NCI-H2196 (cell line): ENCODE measurements at regions not wholly inside any gene's neighbourhood (a gene's known extent, or its start where the extent isn't known, plus 50 kb on each side); places are given as distances from the start of the nearest gene placed in this dataset.
"Not testable (repeated sequence)": the region's sequence is repeated elsewhere in the genome, so short reads cannot be mapped to it uniquely, and the experiment has no call there.

Source experiments
- DNase-seq: peaks from one replicate; lab custom pipeline; 2025; ENCODE audit not compliant: unreplicated experiment; lab: John Stamatoyannopoulos, UW

DNA sequence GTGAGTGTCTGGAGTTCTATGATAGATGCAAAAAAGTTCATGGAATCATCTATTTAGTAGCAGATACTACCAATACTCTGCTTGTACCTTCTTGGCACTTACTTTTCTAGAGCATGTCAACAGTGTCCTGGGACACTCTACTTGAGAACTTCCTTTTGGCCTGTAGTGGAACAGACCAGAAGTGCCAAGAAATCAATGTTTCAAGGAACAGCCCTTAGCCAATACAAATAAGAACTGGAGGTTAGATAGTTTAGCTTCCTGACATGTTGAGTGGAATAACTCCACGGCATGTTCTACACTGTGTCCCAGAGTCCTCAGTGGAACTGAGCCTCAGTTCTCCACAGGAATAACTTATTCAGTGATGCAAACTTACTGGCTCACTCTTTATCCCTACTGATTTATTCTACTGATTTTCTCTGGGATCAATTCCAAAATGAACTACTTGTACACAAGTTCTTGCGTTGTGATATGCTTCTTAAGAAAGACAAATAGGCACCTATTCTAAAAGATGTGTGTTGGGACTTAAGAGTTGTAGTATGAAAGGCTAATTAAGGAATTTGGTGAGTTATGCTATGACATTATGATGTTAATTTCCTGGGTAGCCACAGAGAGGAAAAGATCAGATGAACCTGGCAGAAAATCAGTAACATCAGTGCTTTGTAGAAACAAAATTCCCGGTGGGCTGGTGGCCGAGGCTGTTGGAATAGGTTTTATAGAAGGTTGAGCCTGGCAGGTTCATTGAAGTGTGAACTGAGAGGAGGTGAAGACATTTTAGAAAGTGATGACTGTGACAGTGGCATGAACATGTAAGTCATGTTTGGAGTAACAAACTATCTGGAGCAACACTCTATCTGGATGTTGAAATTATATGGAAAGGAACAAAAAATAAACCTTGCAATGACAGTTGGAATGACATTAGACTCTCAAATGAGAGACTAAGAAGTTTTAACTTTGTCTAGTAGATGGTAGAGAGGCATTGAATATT, 101.8 kb upstream of the RBMS3 start:
- no peak for DNase-seq

DNA sequence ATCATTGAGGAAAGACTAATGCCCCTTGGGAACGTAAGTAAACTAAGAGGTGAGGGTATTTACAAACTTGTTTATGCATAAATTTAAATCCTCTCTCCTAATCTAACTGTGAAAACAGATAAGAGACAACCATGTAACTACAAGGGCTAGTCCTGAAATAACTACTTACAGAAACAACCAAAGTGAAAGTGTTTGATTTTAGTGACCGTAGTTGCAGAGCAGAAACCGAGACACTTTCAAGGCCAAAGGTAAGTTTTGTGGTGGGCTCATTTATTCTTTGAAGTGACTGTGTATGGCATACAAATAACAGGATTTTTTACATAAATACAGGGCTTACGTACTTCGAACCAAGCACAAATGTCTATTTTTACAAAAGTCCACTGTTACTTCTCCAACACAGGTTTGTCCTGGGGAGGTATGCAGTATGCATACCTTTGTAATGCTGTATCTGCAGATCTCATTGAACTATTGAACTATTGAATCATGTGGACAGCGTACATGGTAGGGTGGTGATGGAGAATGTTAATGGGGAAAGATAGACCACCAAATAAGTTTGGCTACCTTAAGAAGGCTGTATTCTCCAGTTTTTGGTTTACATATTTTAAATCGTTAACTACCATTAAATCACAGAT, 99.6 kb upstream of the RBMS3 start:
- no peak for DNase-seq

DNA sequence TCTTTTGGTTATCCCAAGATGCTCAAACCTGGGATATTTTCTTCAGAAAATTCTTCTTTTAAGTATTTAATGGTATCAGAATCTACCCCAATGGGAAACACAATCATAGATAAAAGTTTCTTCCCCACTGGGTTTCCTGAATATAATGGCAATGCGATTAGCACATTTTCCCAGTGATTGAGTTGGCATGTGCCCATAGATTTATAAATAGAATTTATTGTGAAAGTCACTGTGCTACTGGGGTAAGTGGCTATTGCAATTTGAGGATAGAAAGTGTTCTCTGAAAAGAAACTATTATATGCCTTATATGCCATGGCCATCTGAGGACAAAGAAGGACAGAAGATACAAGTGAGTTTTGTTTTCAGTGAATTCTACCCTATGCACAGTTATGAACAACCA, 99.0 kb upstream of the RBMS3 start:
- no peak for DNase-seq

DNA sequence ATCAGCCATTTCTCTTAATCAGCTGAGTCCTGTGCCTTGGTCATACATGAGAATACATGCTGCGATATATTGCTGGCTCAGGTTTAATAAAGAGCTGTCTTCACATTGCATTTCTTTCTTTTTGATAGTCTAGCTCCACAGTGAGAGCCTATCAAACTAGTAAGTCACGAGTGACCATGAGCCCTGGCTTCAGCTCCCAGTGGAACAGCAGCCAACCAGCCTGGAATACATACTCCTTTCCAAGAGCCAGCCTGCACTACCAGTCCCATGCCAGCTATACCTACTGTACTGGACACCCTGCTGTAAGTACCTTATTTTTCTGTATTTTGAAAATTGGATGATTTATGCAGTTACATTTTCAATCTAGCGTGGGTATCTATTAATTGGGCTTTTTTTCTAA, 98.0 kb upstream of the RBMS3 start:
- not testable (repeated sequence) for DNase-seq

DNA sequence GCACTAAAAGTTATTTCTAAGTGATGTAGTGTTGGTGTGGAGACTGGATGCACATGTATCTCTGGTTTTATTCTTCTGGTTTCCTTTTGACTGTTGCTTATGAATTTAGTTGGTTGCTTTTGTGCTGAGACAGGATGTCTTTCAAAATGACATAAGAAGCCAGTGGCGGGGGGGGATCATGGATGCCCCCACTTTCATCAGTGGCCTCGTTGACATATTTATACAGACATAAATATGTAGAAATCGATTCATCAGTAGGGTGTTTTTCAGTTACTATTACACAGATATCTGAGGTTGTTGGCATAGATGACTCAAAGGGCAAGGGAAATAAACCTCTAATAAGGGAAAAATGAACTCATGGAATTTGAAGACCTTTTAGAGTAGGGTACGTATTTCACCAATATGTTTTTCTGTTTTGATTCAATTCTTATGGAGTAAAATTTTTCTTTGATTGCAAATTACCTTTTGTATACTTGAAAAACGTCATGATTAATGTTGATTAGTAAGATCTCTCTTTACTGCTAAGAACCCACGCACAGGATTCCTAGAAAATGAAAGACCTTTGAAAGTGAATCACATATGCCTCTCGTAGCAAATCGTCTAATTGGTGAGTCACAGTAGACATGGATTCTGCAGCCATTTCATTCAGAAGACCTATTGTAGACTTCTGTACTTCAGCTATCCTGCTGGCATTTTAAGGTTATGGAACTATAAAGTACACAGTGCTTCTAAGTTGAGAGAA, 97.4 kb upstream of the RBMS3 start:
- DNase-seq, result no peak

DNA sequence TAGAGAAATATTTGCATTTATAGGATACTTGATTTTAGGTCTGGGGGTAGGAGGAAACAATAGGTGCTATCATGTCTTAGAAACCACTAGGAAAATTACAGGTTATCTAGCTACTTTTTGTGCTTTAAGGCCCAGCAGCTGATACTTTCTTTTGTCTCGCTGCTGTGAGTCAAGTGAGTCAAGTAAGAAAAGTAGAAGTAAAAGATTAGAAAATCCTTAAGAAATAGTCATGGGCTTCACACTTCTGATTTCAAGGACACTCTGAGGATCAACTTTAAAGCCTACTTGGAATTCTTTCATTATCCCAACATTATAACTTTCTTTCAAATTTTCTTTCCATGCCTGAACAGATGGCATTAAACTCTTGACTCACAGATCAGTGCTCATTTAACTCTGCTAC, 95.2 kb upstream of the RBMS3 start:
- DNase-seq, result no peak

DNA sequence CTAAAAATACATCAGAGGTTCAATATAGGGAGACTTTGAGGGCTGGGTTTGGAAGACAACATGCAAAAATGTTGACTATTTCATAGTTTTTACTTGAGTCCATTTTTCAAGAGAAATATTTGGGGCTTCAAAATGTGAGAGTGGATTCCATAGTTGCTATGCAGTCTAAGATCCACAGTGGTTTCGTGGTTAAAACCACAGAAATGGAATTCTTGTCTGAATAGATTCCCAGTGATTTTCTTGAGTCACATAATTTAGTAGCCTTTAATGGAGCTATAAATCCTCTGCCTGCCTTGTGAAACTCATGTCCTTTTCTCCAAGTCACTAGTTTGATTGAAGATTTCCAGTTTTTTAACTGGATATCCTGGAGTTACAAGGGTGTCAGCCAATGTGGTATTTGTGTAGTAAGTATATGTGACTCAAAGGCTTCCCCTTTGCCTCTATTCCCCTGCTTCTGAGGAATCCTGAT, 94.7 kb upstream of the RBMS3 start:
- no peak for DNase-seq

DNA sequence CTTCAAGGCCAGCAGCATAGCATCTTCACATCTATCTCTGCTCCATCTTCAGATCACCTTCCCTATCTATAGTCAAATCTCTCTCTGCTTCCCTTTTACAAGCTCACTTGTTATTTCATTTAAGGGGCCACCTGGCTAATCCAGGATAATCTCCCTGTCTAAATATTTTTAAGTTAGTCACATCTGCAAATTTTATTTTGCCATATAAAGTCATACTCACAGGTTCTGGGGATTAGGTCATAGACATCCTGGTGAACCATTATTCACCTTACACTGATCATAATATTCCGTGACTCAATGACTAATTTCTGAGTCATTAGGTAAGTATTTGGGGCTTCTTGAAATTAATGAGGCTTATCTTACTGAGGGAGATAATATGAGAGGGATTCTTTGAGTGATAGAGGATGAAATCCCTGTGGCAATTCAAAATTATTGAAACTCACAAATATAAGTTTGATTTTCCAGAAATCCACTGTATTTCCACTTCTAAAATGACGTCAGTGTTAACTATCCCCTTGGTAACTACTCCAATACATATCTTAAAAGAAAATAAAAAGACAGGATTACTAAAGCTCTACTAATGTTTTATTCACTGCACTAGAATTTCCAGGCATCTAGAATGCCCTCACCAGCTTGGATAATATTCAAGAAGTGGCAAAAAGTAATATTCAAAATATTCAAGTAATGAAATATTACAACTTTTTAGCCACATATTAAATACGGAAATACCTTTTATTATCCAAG, 93.7 kb upstream of the RBMS3 start:
- DNase-seq, result no peak

DNA sequence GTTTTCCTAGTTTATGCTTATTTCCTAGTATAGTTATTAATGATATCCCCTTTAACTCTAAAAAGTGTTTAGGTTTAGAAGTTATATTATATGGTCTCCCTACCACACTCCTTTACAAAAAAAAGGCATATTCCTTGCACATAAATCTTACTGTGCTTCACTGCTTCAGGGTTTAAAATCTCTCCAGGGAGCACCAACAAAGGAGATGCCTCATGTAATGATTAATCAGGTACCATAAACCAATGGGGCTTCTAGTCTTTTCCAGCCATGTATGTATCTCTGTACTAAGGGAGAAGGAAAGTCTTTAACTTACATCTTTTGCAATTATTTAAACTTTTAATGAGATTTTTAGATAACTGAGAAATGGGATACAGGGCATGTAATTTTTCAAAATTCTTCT, 91.5 kb upstream of the RBMS3 start:
- DNase-seq, result no peak

DNA sequence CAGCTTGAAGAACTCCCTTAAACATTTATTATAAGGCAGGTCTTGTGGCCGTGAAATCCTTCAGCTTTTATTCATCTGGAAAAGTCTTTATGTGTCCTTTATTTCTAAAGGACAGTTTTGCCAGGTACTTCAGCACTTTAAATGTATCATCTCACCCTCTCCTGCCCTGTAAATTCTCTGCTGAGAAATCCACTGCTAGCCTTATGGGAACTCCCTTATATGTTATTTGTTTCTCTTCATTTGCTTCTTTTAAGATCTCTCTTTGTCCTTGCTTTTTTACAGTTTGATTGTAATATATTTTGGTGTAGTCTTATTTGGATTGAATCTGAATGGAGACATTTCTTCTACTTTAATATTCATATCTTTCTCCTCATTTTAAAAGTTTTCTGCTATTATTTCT, 86.7 kb upstream of the RBMS3 start:
- no peak for DNase-seq

DNA sequence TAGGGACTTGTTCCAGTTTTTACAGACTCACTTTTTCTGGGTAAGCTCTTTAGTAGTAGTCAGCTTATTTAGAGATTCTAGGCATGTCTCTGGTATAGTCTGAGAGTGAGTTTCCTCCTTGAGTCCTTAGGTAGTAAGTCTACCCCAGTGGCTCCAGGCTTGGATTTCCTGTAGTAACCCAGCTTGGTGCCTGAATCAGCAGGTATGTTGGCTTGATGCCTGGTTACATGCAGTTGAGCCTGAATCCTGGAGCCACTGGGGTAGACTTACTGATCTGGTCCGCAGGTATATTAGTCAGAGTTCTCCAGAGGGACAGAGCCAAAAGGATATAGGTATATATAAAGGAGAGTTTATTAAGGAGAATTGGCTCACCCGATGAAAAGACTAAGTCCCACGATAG, 85.8 kb upstream of the RBMS3 start:
- DNase-seq, result no peak

DNA sequence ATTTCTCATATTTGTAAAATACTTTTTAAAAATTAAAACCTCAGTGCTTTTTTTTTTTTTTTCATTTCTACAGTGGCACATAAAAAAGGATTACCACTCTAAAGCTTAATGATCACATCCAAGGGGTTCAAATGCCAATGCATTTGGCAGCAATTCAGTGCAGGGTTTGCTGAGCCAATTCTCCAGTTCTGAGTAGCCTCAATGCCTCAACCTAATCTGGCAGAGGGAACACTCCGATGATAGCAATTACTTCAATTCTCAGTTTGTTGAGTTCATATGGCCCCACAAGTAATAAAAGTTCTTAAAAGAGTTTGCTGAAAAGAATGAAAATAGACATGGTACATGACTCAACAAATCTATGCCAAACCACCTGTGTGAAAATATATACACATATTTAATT, 79.3 kb upstream of the RBMS3 start:
- no peak for DNase-seq

DNA sequence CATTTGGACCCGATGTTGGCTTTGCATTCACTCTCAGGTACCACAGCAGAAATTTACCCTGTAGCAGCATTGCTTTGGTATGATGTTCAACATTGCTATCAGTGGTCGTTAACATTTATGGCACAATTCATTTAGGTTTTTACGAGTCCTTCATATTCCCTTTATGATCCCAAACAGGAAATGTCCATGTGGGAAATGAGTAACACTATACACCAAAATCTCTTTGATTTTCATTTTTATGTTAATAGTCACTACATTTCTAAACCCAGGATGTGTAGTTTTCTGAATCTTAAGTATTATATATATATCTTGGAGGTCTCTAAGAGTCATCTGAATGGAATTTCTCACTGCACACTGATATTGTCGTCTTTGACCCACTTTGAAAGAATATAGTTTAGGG, 78.5 kb upstream of the RBMS3 start:
- no peak for DNase-seq

DNA sequence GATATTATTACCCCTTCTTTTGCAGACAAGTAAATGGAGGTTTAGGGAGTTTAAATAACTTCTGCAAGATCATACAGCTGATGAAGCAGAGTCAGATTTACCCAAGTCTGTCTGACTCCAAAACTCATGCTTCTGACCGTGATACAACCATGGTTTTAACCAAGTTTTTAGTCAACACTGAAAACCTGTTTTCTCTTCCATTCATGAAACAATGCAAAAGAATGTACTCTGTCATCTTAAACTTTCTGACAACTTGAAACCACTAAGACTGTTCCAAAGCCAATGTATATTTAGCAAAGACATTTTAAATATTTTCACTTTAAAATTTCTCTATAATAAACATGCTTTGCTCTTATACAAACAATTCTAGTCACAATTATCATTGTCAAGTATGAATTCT, 77.0 kb upstream of the RBMS3 start:
- no peak for DNase-seq

DNA sequence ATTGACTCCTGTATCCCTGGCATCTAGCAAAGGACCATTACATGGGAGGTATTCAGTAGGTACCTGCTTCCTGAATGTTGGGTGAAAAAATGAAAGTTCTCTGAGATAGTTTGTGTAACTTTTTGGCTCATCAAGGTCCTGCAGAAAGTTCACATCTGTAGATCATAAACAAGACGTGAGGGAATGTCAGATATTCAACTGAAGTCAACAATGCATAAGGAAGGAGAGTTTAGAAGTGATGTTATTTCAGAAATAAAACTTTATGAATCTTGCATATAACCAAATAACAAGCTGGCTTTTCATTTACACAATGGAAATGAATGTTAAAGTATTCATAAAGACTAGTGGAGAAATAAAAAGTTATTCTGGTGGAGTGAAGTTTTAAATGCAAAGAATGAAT, 73.4 kb upstream of the RBMS3 start:
- no peak for DNase-seq

DNA sequence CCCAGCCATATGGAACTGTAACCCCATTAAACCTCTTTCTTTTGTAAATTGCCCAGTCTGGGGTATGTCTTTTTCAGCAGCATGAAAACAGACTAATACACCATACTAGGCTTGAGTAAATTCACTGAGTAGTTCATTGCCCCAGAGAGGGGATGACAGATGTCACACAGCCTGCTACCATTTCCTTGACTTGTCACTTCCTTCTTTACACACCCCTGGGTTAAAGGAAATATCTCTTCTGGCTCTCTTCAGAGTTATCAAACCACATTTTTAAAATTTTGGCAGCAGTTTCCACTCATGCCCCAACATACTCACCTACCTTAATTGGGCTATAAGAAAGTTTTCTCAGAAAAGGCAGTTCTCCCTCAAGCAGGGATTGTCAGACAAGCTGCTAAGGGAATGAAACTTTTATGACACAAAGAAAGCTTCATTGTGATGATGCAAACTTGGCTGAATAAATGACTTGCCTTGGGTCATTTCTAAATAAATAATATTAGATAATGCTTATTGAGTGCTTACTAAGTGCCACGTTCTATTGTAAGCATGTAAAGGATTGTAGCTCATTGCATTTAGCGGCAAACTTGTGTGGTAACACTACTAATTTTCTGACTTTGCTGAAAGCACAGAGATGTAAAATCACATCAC, 68.0 kb upstream of the RBMS3 start:
- no peak for DNase-seq

DNA sequence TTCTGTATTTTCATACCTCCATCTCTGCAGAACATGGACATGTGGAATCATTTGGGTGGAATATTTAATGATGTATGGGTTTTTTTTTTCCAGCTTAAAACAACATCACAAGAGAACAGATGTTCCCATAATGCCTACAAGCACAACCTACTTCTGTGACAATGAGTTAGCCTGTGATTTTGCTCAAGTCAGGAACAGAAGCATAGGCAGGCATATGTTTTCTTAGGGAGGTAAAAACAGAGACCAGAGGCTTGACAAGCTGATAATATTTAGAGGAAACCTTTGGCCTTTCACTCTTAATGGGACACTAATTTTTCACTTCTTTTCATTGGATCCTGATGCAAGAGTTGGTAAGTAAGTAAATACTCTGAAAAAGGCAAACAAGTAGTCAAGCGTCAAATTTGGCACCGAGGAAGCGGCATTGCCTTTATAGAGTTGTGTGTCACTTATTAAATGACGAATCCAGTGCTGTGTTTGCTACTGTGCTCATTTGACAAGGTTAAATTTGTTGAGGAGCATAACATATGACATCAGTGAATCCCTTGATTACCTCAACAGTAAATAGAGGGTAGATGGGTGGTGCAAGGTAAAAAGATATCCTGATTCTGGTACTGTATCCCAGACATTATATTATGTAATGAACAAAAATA, 66.7 kb upstream of the RBMS3 start:
- DNase-seq, result no peak

DNA sequence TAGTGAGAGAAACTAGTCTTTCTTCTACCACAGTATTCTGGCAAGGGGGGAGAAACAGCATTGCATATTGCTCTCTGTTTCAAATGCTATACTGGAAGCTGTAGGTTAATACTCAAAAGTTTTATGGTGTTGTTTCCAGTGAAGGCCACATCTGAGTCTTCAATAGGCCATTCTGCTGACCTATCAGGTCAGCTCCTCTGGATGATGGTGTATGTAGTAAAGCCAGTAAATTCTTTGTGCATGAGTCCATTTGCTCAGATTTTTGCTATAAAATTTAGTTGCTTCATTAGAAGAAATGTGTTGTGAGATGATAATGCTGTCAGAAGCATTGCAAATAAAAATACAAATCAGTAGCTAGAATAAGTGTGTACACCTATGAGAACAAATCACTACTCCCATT, 64.9 kb upstream of the RBMS3 start:
- DNase-seq, result no peak

DNA sequence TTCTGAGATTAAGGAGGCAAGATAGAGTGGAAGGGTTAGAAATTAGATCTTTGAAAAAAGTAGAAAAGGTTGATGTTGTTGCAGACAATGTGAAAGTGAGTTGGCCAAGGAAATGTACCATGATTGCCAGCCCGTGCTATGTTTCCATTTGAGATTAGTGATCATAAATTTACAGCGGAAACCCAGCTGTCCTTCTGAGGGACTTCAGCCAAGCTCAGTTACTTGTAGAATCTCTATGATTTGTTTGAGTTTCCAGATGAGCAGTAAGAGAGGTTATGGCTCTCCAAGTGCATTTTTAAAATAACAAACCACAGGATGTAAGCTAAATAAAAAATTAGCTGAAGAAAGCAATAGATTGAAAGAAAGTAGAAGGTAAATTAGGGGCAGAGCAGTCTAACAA, 54.2 kb upstream of the RBMS3 start:
- DNase-seq, result no peak

DNA sequence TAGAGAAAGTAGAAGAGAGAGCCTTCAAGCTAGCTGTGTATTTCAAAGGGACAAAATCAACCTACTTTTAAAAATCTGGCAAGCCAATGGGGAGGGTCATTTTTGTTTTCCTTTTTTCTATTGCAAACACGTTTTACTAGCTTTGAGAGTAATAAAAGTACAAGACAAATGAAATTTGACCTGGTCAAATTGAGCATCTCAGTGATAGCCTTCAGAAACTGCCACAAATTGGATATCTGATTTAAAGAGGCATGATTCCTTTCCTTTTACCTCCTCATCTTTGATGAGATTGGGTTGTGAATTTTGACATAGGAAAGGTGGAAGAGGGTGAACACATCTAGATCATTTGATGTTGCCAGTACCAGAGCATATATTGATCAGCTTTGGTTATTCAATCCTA, 53.6 kb upstream of the RBMS3 start:
- DNase-seq, result no peak
